K562 (cell line): ENCODE measurements at regions not wholly inside any gene's neighbourhood (a gene's known extent, or its start where the extent isn't known, plus 50 kb on each side); places are given as distances from the start of the nearest gene placed in this dataset.

Experiments used
- CAMTA2 ChIP-seq: fragments of 250-450 bp; sonication (Bioruptor Pico); conservative IDR thresholded peaks from 2 replicates; pipeline ENCODE4 v1.5.1; 2022
- CBX3 ChIP-seq, 2 experiments: IDR thresholded peaks; 1 replicate in 1 of 2; 2 replicates in 1 of 2; pipeline ENCODE4 v1.6.1; 2012; ENCODE audit warnings: inconsistent platforms in 2 of 2, low read length in 2 of 2, borderline replicate concordance in 1 of 2, control low read depth in 1 of 2
- EZH2 ChIP-seq: IDR thresholded peaks from 2 replicates; pipeline ENCODE4 v1.6.1; 2012; ENCODE audit warnings: low read depth, mild to moderate bottlenecking, inconsistent platforms, low read length, borderline replicate concordance
- HOXB6 ChIP-seq: fragments of 250-450 bp; sonication (Bioruptor Pico); IDR thresholded peaks from 2 replicates; pipeline ENCODE4 v1.5.1; 2022; ENCODE audit warnings: mild to moderate bottlenecking, borderline replicate concordance
- KLF1 ChIP-seq: fragments of 450-650 bp; IDR thresholded peaks from 2 replicates; pipeline ENCODE4 v1.6.1; 2016; ENCODE audit warnings: missing genetic modification characterization, missing compliant biosample characterization
- SIN3A ChIP-seq, 2 experiments: fragments of 150-350 bp in 1 of 2; IDR thresholded peaks; 2 replicates each; pipeline ENCODE4 v1.6.1; 2011 to 2016; ENCODE audit warnings: borderline replicate concordance in 2 of 2, low read depth in 2 of 2, low read length in 2 of 2, mild to moderate bottlenecking in 2 of 2, moderate library complexity in 2 of 2; ENCODE audit not compliant: control insufficient read depth in 1 of 2
- ZNF224 ChIP-seq: sonication (generic); formaldehyde crosslinking; IDR thresholded peaks from 2 replicates; pipeline ENCODE4 v1.8.0; 2022; ENCODE audit warnings: mild to moderate bottlenecking, missing genetic modification reagents
- TF ChIP-seq, protein P1 (sequence below): fragments of 250-450 bp; sonication (Bioruptor Pico); IDR thresholded peaks from 2 replicates; pipeline ENCODE4 v1.5.0; 2020; ENCODE audit warnings: mild to moderate bottlenecking

DNA sequence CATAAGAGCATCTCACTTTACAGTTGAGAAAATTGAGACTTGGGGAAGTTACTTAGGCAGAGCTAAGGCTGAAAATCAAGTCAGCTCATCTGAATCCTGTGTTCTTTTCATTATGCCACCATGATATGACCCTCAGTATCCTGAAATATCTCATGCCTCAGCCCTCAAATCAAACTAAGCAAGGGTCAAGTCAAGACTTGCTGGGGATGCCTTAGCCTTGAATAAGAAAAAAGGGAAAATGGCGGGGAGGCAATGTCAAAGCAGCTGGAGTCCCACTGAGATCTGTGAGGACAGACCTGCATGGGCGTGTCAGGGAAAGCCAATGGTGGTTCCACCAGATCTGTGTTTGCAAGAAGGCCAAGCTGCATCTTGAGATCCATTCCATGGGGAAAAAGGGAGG, 91.0 kb upstream of the CACUL1 start:
- TF ChIP-seq HOXB6 (no peak), ZNF224 (CRISPR knock-in tag) (no peak), CAMTA2 (CRISPR knock-in tag) (no peak), EZH2 (no peak), KLF1 (tag) (no peak), CBX3 (IDR thresholded peaks at IDR 0.05; ENCODE audit: borderline replicate concordance in 1 of 2, low read length in 2 of 2) (no peak), SIN3A (IDR thresholded peaks at IDR 0.05; ENCODE audit: borderline replicate concordance in 2 of 2, control insufficient read depth in 1 of 2, low read depth in 2 of 2, low read length in 2 of 2) (no peak)
- TF ChIP-seq, protein P1, sequence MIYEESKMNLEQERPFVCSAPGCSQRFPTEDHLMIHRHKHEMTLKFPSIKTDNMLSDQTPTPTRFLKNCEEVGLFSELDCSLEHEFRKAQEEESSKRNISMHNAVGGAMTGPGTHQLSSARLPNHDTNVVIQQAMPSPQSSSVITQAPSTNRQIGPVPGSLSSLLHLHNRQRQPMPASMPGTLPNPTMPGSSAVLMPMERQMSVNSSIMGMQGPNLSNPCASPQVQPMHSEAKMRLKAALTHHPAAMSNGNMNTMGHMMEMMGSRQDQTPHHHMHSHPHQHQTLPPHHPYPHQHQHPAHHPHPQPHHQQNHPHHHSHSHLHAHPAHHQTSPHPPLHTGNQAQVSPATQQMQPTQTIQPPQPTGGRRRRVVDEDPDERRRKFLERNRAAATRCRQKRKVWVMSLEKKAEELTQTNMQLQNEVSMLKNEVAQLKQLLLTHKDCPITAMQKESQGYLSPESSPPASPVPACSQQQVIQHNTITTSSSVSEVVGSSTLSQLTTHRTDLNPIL (CRISPR knock-in tag): no peak
